CD4-positive, alpha-beta T cell treated with Interferon gamma for 1 hour (primary cell): ENCODE measurements at regions not wholly inside any gene's neighbourhood (a gene's known extent, or its start where the extent isn't known, plus 50 kb on each side); places are given as distances from the start of the nearest gene placed in this dataset.

Experiments used
- DNase-seq: peaks from one replicate; pipeline ENCODE4 v3.0.0-alpha.2; 2020

GRCh38 chr10:63710703-63711102 lies 189.5 kb downstream of the REEP3 start:
- no peak for DNase-seq

GRCh38 chr10:63711361-63711760 lies 190.2 kb downstream of the REEP3 start:
- DNase-seq, result no peak

GRCh38 chr10:63711867-63712716 lies 190.9 kb downstream of the REEP3 start:
- no peak for DNase-seq

GRCh38 chr10:63712717-63713115 lies 191.5 kb downstream of the REEP3 start:
- DNase-seq, result no peak

GRCh38 chr10:63713191-63714144 lies 192.3 kb downstream of the REEP3 start:
- no peak for DNase-seq

GRCh38 chr10:63716016-63716580 lies 194.9 kb downstream of the REEP3 start:
- no peak for DNase-seq

GRCh38 chr10:63717027-63717715 lies 196.0 kb downstream of the REEP3 start:
- DNase-seq, result no peak

- no peak for DNase-seq
Observed at GRCh38 chr10:63718006-63718405, 196.8 kb downstream of the REEP3 start.

- DNase-seq, result no peak
Observed at GRCh38 chr10:63718421-63718820, 197.2 kb downstream of the REEP3 start.

- DNase-seq, result no peak
Observed at GRCh38 chr10:63719226-63719856, 198.1 kb downstream of the REEP3 start.

GRCh38 chr10:63720072-63720537 lies 198.9 kb downstream of the REEP3 start:
- peak; percentile 46 for DNase-seq

- DNase-seq, result no peak
Observed at GRCh38 chr10:63720676-63721075, 199.5 kb downstream of the REEP3 start.

- no peak for DNase-seq
Observed at GRCh38 chr10:63722537-63722936, 201.3 kb downstream of the REEP3 start.

GRCh38 chr10:63723320-63723719 lies 202.1 kb downstream of the REEP3 start:
- DNase-seq, result no peak

GRCh38 chr10:63723741-63724140 lies 202.5 kb downstream of the REEP3 start:
- DNase-seq, result no peak

- DNase-seq, result no peak
Observed at GRCh38 chr10:63724922-63725321, 203.7 kb downstream of the REEP3 start.

- DNase-seq, result no peak
Observed at GRCh38 chr10:63726867-63727266, 205.7 kb downstream of the REEP3 start.

GRCh38 chr10:63727636-63728035 lies 206.4 kb downstream of the REEP3 start:
- DNase-seq, result no peak

- no peak for DNase-seq
Observed at GRCh38 chr10:63735305-63735704, 214.1 kb downstream of the REEP3 start.

- no peak for DNase-seq
Observed at GRCh38 chr10:63738410-63738809, 217.2 kb downstream of the REEP3 start.

- DNase-seq, result no peak
Observed at GRCh38 chr10:63744060-63744941, 223.1 kb downstream of the REEP3 start.
